NCI-H1930 (cell line): ENCODE measurements at regions not wholly inside any gene's neighbourhood (a gene's known extent, or its start where the extent isn't known, plus 50 kb on each side); places are given as distances from the start of the nearest gene placed in this dataset.

Experiments used
- DNase-seq, 2 experiments: peaks; one replicate each; lab custom pipeline; 2025; lab: John Stamatoyannopoulos, UW

GRCh38 chr12:115129727-115130126 lies 445.8 kb upstream of the TBX3 start:
- no peak for DNase-seq

DNA sequence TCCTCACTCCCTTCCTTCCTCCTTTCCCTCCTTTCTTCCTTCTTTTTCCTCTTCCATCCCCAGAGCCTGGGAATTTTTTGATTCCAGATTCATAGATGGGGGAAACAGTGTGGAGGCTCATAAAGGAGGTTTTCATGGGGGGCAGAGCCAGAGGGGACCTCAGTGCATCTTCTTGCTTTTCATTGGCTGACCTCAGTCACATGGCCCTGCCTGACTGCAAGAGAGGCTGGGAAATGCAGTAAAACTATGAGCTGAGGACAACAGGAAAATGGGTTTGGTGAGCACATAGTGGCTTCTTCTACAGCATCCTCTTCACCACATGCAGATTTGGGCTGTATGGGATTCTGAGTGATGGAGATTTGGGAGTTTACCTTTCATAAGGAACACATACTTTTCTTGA lies 437.1 kb upstream of the TBX3 start:
- DNase-seq: no peak

- DNase-seq: no peak
These were observed 434.3 kb upstream of the TBX3 start for GRCh38 chr12:115118177-115118724.

DNA sequence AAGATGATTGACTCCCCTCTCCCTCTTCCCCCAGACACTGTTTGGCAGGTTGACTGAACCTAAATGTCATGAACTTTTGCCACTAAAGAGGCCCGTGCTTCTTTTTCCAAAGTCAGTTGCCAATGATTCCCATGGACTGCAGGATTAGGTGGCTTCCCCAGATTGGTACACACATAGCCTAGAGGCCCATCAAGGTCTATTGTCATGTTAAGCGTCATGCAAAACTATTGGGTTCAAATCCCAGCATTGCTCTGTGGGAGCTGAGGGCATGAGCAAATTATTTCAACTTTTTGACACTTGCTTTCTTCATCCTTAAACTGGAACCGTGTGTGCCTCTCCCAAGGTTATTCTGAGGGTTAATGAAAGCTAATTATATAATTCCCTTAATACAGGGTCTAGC lies 430.2 kb upstream of the TBX3 start:
- DNase-seq: no peak

- no peak for DNase-seq
These were observed 425.9 kb upstream of the TBX3 start for GRCh38 chr12:115109863-115110262.

DNA sequence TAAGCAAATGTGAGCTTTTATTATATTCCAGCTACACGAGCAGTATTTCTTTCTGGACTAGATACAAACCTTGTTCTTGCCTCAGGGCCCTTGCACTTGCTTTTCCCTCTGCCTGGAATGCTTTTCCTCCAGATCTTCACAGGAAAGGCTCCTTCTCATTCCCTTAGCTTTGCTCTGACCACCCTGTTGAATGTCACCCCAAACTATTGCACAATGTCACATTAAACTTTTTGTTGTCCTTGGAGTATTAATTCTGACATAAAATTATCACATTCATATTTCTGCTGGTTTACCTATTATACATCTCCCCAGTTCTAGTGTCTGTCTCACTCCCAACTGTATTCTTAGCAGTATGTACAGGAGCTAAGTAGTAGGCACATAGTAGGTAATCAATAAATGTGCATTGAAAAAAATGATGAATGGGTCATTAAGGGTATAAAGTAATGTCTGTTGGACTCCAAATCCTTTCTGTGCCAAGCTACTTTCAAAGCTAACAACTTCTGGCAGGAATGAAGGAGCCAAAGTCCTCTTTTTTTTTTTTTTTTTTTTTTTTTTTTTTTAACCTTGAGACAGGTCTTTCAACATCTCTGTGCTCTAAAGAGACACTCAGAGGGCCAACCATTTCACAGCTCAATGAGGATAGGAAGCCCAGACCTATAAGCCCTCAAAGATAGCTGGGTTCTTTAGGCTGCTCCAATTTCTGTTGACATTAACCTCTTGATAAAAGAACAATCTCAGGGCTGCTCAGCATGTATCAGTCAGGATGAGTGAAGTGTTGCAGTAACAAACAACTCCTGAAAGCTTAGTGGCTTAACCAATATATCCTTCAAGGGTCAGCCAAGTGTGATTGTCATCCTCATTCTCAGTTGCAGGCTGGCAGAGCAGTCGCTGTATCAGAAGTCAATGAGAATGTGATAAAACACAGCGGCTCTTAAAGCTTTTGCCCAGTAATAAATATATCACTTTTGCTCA lies 424.4 kb upstream of the TBX3 start:
- DNase-seq: no peak

GRCh38 chr12:115103884-115104883 lies 420.2 kb upstream of the TBX3 start:
- DNase-seq: no peak

DNA sequence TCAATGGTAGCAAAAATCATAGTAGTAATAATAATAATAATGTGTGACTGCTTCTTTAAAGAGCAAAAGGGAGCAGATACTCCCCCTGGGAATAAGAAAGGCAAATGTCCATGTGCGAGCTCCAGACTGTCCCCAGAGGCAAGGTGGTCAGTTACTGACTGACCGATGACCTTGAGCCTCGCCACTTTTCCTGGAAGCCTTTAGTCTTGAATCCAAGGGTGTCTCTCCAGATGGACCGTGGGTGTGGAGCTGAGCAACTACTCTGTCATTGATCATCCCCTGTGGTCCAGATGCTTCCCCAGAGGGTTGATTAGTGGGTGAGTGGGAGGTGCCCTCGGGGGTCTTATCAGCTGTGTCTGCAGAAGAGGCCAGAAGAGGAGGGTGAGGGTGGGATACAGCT lies 418.5 kb upstream of the TBX3 start:
- DNase-seq: no peak

DNA sequence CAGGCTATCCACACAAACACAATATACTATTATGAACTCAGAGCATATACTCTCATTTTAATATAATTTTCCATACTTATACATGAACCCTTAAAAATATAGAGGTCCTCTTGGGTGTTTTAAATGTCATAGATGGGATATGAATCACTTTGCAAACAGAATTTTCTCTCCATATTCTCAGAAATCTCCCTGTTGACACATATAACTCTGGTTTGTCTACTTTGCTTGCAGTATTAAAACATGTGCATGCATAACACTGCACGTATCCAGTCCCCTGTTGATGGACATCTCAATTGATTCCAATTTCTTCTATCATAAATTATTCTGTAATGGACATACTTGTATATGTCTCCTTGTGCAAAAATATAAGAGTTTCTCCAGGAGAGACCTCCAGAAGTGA lies 417.5 kb upstream of the TBX3 start:
- no peak for DNase-seq

- no peak for DNase-seq
These were observed 413.4 kb upstream of the TBX3 start for GRCh38 chr12:115097416-115097815.

- DNase-seq: no peak
These were observed 412.8 kb upstream of the TBX3 start for GRCh38 chr12:115096588-115097397.

DNA sequence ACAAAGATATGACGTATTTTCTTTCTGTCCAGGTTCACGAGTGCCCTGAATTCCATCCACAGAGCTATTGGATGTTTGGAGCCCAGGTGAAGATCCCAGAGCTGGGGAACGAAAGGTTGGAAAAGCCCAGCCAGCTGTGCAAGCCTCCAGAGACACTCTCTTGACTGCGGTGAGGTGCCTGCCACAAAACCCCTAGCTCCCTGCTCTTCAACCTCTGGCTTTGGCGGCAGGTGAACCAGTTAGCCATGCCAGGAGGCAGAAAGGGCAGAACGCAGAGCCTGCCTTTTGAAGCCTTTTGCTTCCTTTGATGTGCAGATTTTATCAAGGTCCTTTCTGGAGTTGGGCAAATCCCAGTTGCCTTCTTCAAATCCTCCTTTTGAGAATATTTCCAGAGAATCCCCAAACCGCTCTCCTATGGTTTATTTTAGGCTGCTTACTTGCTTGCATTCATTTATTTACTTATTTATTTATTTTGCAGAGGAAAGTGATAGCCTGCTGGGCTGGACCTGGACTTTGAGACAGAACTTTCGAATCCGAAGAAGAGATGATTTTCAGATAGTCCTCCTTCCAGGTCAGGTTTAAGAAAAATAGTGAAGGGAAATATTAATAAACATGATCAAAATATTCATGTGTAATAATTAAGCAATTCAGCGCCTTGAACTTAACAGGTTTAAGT lies 411.2 kb upstream of the TBX3 start:
- DNase-seq: no peak

DNA sequence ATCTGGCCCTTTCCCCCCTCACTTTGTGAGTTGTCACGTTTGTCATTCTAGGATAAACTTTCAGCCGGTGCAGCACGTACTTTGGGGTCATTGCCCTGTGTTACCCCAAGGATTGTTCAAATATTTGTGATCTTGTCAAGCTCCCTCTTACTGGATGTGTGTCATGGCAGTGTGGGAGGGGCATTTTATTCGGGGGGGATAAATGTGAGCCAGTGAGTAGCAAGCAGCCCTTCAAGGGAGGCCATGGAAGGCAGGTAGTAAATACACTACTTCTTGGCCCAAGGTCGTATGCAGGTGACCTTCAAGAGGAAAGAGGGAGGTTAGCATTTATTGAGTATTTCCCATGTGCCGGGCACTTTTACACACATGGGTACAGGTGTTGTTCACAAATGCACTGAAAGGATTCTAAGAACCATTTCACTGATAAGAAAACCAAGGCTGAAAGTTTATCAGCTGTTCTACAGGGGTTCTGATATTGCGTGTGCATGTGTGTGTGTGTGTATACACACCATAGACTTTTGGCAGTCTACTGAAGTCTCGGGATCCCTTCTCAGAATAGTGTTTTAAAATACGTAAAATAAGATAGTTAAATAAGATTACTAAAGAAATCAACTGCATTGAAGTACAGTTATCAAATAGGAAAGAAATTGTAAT lies 410.3 kb upstream of the TBX3 start:
- DNase-seq: no peak

GRCh38 chr12:115093261-115093660 lies 409.3 kb upstream of the TBX3 start:
- DNase-seq: no peak

DNA sequence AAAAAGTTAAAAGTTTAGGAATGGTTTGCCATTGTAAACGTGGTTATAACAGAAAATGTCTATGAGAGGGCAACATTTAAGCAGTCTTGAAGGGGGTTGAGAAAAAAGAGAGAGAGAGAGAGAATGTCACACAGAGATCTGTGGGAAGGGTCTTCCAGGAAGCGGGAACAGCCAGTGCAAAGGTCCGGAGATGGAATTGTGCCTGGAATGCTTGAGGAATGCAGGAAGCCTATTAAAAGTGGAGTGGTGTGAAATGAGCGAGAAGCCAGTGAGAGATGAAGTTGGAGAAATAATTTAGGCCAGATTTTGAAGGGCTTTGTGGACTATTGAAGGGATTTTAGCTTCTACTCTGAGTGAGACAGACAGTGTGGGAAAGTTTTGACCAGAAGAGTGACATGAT lies 406.8 kb upstream of the TBX3 start:
- no peak for DNase-seq

DNA sequence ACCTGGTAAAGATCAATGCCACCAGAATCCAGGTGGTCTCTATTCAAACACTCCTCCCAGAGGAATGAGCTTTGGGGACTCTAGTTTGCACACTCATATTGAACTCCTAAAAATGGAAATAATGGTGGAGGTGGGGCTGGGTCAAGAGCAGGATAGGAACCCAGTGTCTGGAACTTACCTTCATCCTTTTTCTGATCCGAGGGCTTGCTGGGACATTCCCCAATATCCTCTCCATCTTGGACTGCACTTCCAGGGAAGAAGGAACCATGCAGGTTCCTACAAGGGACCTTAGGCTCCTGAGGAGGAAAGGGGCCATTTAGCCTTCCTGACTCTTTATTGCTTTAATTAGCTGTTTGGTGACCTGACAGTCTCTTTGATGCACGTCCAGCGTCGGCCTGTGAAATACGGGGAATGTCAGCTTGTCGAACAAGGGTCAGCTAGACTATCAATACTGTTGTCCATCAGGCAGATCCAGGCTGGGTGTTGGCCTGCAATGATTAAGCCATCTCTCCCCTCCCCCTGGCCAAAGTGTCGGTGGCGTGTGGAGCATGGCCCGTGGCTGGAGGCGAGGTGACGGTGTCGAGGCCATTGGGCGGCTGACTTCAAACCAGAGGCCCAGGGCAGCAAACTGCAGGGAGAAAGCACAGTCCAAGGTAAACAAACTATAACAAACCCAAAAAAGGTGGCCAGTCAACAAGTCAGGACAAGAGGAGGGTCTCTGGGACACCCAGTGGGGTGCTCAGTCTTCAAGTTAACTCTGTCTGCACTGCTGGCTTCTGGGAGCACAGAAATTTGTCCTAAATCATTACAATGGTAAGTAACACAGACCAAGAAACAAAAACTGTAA lies 405.2 kb upstream of the TBX3 start:
- no peak for DNase-seq

DNA sequence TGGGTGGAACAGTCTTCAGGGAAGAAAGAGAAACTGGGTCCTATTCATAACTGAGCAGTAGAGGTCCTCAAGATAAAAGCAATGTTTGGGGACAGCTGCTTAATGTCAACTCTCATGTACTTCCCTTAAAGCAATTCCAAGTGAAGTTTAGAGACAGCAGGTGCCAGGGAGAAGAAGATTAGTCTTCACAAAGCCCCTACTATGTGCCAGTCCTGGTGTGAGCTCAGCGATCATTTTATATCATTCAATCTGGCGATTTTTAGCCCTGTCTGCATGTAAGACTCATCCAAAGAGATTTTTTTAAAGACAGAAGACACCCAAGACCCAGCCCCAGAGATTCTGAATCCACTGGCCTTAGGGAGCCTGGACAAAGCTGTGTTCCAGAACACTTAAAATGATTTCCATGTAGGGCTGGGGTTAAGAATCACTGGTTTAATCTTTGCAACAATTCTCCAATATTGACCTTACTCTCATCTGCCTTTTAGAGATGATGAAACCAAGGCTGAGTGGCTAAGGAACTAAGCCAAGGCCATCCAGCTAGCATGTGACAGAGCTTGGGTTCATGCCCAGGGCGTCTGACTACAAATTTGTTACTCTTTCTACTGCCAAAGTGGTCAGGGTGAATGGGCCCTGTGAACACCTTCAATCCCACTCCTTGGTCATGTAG lies 404.5 kb upstream of the TBX3 start:
- DNase-seq: no peak

DNA sequence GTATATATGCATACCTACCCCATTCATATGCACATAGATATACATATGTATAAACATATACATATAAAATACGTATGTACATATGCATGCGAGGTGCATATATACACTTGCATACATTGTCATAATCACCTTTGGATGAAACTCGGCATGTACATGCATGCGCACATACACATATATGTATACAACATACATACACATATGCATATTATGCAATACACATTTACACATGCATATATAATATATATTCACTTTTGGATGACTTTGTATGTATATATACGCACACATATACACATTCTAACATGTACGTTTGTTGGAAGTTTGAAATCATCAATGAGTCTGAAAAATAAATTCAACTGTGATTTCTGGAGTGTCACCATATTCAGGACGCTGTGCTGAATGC lies 401.6 kb upstream of the TBX3 start:
- no peak for DNase-seq

- no peak for DNase-seq
These were observed 395.8 kb upstream of the TBX3 start for GRCh38 chr12:115079760-115080159.
